ENCODE measurements at regions not wholly inside any gene's neighbourhood (a gene's known extent, or its start where the extent isn't known, plus 50 kb on each side); places are given as distances from the start of the nearest gene placed in this dataset.

DNA sequence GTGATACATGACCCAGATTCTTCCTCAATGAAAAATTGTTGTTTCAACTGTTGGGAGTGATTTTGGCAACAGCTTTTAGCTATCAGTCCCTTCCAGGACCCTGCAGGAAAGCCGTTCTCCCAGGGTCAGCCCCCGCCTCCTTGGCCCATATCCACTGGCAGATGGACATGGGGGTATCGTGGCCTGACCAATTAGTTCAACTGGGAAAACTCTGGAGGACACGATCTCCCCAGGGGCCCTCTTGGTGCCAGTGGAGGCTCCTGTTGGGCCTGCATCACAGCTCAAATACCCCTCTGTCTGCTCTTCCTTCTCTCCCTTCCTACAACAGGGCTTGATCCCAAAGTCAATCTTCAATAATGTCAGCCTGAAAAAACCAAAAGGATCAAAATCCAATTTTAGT lies 272.5 kb upstream of the B3GAT1 start:
- no peaks in the 10 kb centered on the region for H3K4me1 ChIP-seq (ENCODE audit: insufficient read depth)
- intact Hi-C loops (cut with DNase I), result no loop called here
- H3K27ac ChIP-seq, result no peak overlapping the region
- H3K4me3 ChIP-seq, result no peak overlapping the region
- WGBS, 3 donors, result 34 to 45% (median 41%) methylated on average over 4 of the region's 4 CpGs
- TF ChIP-seq EP300 (IDR thresholded peaks at IDR 0.05) (no peak), POLR2A (IDR thresholded peaks at IDR 0.05) (no peak)
- TF ChIP-seq, protein P1, sequence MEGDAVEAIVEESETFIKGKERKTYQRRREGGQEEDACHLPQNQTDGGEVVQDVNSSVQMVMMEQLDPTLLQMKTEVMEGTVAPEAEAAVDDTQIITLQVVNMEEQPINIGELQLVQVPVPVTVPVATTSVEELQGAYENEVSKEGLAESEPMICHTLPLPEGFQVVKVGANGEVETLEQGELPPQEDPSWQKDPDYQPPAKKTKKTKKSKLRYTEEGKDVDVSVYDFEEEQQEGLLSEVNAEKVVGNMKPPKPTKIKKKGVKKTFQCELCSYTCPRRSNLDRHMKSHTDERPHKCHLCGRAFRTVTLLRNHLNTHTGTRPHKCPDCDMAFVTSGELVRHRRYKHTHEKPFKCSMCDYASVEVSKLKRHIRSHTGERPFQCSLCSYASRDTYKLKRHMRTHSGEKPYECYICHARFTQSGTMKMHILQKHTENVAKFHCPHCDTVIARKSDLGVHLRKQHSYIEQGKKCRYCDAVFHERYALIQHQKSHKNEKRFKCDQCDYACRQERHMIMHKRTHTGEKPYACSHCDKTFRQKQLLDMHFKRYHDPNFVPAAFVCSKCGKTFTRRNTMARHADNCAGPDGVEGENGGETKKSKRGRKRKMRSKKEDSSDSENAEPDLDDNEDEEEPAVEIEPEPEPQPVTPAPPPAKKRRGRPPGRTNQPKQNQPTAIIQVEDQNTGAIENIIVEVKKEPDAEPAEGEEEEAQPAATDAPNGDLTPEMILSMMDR (IDR thresholded peaks at IDR 0.05), result no peak
- H3K9me3 ChIP-seq, result no peaks in the 10 kb centered on the region
- no peaks in the 10 kb centered on the region for H3K27me3 ChIP-seq
- no peaks in the 10 kb centered on the region for H3K36me3 ChIP-seq
- no peak for DNase-seq

DNA sequence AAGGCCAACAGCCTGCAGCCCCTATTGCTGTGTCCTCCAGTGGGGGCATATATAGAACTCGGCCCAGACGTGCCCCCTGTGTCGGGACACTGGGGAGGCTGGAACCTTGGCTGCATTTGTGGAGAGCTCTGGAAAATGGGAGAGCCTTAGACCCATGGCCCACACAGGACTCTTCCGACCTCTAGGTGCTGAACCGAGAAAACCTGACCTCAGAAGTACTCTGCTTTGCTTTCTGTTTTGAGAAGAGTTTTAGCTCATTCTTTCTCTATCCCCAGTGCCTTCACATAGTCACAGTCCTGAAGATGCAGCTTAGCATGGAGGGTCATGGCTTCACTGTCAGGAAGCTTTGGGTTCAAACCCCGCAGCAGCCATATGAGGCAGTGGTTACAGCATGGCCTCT lies 271.8 kb upstream of the B3GAT1 start:
- no peaks in the 10 kb centered on the region for H3K36me3 ChIP-seq
- DNase-seq, result no peak
- H3K9me3 ChIP-seq, result no peaks in the 10 kb centered on the region
- H3K4me1 ChIP-seq (ENCODE audit: insufficient read depth), result no peaks in the 10 kb centered on the region
- H3K27ac ChIP-seq, result no peak overlapping the region
- WGBS, 3 donors, result 83 to 96% (median 87%) methylated on average over 6 of the region's 6 CpGs
- H3K4me3 ChIP-seq, result no peak overlapping the region
- no peaks in the 10 kb centered on the region for H3K27me3 ChIP-seq
- intact Hi-C loops (cut with DNase I), result no loop called here
- no peak for TF ChIP-seq POLR2A (IDR thresholded peaks at IDR 0.05)
- TF ChIP-seq EP300 (IDR thresholded peaks at IDR 0.05), result no peak
- TF ChIP-seq, protein P1 (IDR thresholded peaks at IDR 0.05), result no peak

DNA sequence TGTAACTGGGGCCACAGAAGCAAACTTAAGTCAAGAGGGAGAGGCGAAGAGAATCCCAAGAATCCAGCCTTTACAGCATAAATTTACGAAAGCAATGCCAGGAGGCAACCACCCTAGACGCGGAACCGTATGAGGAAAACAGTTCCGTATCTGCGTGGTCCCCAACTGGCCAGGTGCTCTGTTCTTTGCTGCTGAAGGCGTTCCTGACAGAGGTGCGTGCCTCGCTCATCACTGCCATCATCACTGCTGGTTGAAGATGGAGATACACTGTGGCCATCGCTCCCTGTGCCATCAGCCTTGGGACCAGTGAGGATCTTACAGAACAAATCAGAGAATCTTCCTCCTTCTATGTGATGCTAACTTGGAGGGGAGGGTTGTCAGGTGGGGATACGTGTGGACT lies 270.5 kb upstream of the B3GAT1 start:
- intact Hi-C loops (cut with DNase I), result no loop called here
- Histone ChIP-seq H3K27me3 (no peaks in the 10 kb centered on the region), H3K4me3 (no peak overlapping the region), H3K27ac (no peak overlapping the region), H3K4me1 (ENCODE audit: insufficient read depth) (no peaks in the 10 kb centered on the region), H3K9me3 (no peaks in the 10 kb centered on the region), H3K36me3 (no peaks in the 10 kb centered on the region)
- DNase-seq, result no peak
- WGBS, 3 donors, result 84 to 91% (median 88%) methylated on average over 12 of the region's 12 CpGs
- TF ChIP-seq EP300 (IDR thresholded peaks at IDR 0.05), result no peak

DNA sequence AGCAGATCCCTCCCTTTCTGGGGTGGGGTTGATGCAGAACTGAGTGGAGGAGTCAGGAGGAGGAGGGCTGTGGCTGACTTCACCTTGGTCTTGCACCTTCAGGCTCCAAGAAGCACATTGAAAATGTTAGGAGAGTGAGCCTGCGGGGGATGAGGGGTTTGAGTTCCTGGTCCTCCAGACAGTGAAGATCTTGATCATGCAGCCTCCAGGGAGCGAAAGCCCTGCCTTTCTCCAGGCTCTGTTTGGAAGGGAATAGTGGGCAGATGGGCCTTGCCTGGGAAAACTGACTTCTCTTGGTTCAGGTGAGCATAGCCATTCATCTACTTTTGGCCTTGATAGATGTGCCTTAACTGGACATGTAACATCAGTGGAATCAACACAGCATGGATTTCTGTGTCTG lies 267.6 kb upstream of the B3GAT1 start:
- TF ChIP-seq POLR2A (IDR thresholded peaks at IDR 0.05), result no peak
- TF ChIP-seq, protein P1 (IDR thresholded peaks at IDR 0.05), result no peak
- TF ChIP-seq EP300 (IDR thresholded peaks at IDR 0.05), result no peak
- 85 to 91% (median 88%) methylated on average over 2 of the region's 2 CpGs for WGBS, 3 donors
- H3K4me3 ChIP-seq, result no peak overlapping the region
- no peaks in the 10 kb centered on the region for H3K4me1 ChIP-seq (ENCODE audit: insufficient read depth)
- intact Hi-C loops (cut with DNase I), result no loop called here
- DNase-seq, result no peak
- no peaks in the 10 kb centered on the region for H3K36me3 ChIP-seq
- no peaks in the 10 kb centered on the region for H3K27me3 ChIP-seq
- no peak overlapping the region for H3K27ac ChIP-seq
- no peaks in the 10 kb centered on the region for H3K9me3 ChIP-seq

DNA sequence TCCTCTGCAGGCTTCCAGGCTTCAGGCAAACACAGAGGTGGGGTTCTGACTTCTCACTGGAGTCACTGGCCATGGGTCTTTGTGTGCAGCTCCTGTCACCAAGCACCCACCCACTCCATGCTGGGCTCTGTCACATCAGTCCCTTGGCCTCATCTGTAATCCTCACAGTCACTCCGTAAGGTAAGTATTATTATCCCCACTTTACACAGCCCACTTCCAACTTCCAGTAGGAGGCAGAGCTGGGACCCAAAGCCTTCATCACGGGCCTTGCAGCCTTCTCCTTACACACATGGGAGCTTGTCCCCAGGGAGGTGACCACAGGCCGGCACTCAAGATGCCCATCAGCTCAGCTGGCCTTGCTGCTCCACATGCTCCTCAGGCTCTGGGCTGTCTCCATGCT lies 266.7 kb upstream of the B3GAT1 start:
- Histone ChIP-seq H3K36me3 (no peaks in the 10 kb centered on the region), H3K27ac (no peak overlapping the region), H3K4me3 (no peak overlapping the region), H3K4me1 (ENCODE audit: insufficient read depth) (no peaks in the 10 kb centered on the region), H3K27me3 (no peaks in the 10 kb centered on the region), H3K9me3 (no peaks in the 10 kb centered on the region)
- no peak for DNase-seq
- TF ChIP-seq, protein P1 (IDR thresholded peaks at IDR 0.05), result no peak
- no peak for TF ChIP-seq EP300 (IDR thresholded peaks at IDR 0.05)
- TF ChIP-seq POLR2A (IDR thresholded peaks at IDR 0.05), result no peak
- 74 to 84% (median 76%) methylated on average over 3 of the region's 3 CpGs for WGBS, 3 donors
- intact Hi-C loops (cut with DNase I), result no loop called here
